Esophagus squamous epithelium (tissue), 4 donors: ENCODE measurements at regions not wholly inside any gene's neighbourhood (a gene's known extent, or its start where the extent isn't known, plus 50 kb on each side); places are given as distances from the start of the nearest gene placed in this dataset.

Experiments used
- POLR2A ChIP-seq, 4 donors: fragments of 450-650 bp; IDR thresholded peaks; one replicate each; pipeline ENCODE4 v1.6.1; 2017; ENCODE audit warnings: antibody characterized with exemption in 4 of 4, mild to moderate bottlenecking in 4 of 4, moderate library complexity in 3 of 4
- TF ChIP-seq, protein P1 (sequence below), 6 experiments: fragments of 450-650 bp in 4 of 6; fragments of 200-600 bp in 2 of 6; sonication (generic) in 2 of 6; IDR thresholded peaks; one replicate each; pipeline ENCODE4 v1.5.1; 2016 to 2019; ENCODE audit warnings: antibody characterized with exemption in 6 of 6, mild to moderate bottlenecking in 4 of 6, moderate library complexity in 4 of 6

DNA sequence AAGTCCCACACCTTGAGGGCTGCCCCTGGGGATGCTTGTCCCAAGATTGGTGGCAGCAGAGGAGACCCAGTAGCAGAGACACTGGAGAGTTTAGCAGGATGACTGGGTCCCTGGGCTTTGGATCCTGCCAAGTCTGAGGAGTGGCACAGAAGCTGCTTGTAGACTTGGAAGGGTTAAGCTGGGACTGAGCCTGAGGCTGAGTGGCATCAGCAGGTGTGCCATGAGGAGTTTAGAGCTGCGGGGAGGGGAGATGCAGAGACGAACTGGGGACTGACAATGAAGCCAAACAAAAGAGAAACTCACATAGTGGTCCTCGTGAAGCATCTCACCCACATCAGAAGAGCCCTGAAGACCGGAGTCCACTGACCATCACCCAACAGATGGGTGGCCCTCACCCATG, 329.7 kb upstream of the KLHL29 start:
- no peak for TF ChIP-seq POLR2A (IDR thresholded peaks at IDR 0.05)
- TF ChIP-seq, protein P1, sequence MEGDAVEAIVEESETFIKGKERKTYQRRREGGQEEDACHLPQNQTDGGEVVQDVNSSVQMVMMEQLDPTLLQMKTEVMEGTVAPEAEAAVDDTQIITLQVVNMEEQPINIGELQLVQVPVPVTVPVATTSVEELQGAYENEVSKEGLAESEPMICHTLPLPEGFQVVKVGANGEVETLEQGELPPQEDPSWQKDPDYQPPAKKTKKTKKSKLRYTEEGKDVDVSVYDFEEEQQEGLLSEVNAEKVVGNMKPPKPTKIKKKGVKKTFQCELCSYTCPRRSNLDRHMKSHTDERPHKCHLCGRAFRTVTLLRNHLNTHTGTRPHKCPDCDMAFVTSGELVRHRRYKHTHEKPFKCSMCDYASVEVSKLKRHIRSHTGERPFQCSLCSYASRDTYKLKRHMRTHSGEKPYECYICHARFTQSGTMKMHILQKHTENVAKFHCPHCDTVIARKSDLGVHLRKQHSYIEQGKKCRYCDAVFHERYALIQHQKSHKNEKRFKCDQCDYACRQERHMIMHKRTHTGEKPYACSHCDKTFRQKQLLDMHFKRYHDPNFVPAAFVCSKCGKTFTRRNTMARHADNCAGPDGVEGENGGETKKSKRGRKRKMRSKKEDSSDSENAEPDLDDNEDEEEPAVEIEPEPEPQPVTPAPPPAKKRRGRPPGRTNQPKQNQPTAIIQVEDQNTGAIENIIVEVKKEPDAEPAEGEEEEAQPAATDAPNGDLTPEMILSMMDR (IDR thresholded peaks at IDR 0.05) = no peak
